ENCODE measurements at regions not wholly inside any gene's neighbourhood (a gene's known extent, or its start where the extent isn't known, plus 50 kb on each side); places are given as distances from the start of the nearest gene placed in this dataset.

- no peak for DNase-seq (ENCODE audit: low read depth)
- no peak for TF ChIP-seq CTCF (conservative IDR thresholded peaks at IDR 0.05; ENCODE audit: low read depth, low read length)
These were observed 534.4 kb upstream of the SLC39A10 start for GRCh38 chr2:195122653-195123052.

GRCh38 chr2:195121341-195121740 lies 535.7 kb upstream of the SLC39A10 start:
- no peak for TF ChIP-seq CTCF (conservative IDR thresholded peaks at IDR 0.05; ENCODE audit: low read depth, low read length)

More at GRCh38 chr2:195122653-195123052, 534.4 kb upstream of the SLC39A10 start:
- H3K4me3 ChIP-seq (ENCODE audit: low read depth, low read length), result no peak overlapping the region

GRCh38 chr2:195119231-195119630 lies 537.8 kb upstream of the SLC39A10 start:
- no peak for TF ChIP-seq CTCF (conservative IDR thresholded peaks at IDR 0.05; ENCODE audit: low read depth, low read length)
- DNase-seq (ENCODE audit: low read depth), result no peak
- no peak overlapping the region for H3K4me3 ChIP-seq (ENCODE audit: low read depth, low read length)

More at GRCh38 chr2:195121341-195121740, 535.7 kb upstream of the SLC39A10 start:
- no peak for DNase-seq (ENCODE audit: low read depth)
- H3K4me3 ChIP-seq (ENCODE audit: low read depth, low read length), result no peak overlapping the region

- no peak for TF ChIP-seq CTCF (conservative IDR thresholded peaks at IDR 0.05; ENCODE audit: low read depth, low read length)
- H3K4me3 ChIP-seq (ENCODE audit: low read depth, low read length), result no peak overlapping the region
- DNase-seq (ENCODE audit: low read depth), result no peak
These were observed 538.8 kb upstream of the SLC39A10 start for GRCh38 chr2:195118276-195118675.

GRCh38 chr2:195117011-195117410 lies 540.0 kb upstream of the SLC39A10 start:
- TF ChIP-seq CTCF (conservative IDR thresholded peaks at IDR 0.05; ENCODE audit: low read depth, low read length), result no peak
- DNase-seq (ENCODE audit: low read depth), result no peak
- H3K4me3 ChIP-seq (ENCODE audit: low read depth, low read length), result no peak overlapping the region

GRCh38 chr2:195115738-195116137 lies 541.3 kb upstream of the SLC39A10 start:
- DNase-seq (ENCODE audit: low read depth), result no peak
- TF ChIP-seq CTCF (conservative IDR thresholded peaks at IDR 0.05; ENCODE audit: low read depth, low read length), result no peak
- H3K4me3 ChIP-seq (ENCODE audit: low read depth, low read length), result no peak overlapping the region

GRCh38 chr2:195108182-195108581 lies 548.8 kb upstream of the SLC39A10 start:
- H3K4me3 ChIP-seq (ENCODE audit: low read depth, low read length), result no peak overlapping the region
- TF ChIP-seq CTCF (conservative IDR thresholded peaks at IDR 0.05; ENCODE audit: low read depth, low read length), result no peak
- no peak for DNase-seq (ENCODE audit: low read depth)
